D721Med (cell line): ENCODE measurements at regions not wholly inside any gene's neighbourhood (a gene's known extent, or its start where the extent isn't known, plus 50 kb on each side); places are given as distances from the start of the nearest gene placed in this dataset.

Source experiments
- DNase-seq: peaks from one replicate; pipeline ENCODE4 v3.0.0; 2011; ENCODE audit warnings: low spot score; ENCODE audit not compliant: insufficient read length
- FAIRE-seq: peaks from 2 replicates; lab custom pipeline; 2011; peaks lifted over from hg19 to GRCh38; lab: Jason Lieb, UNC
- TF ChIP-seq, protein P1 (sequence below): IDR thresholded peaks from 2 replicates; pipeline ENCODE4 v1.5.1; 2012; ENCODE audit warnings: mild to moderate bottlenecking, control low read depth; ENCODE audit not compliant: insufficient read depth; ENCODE audit errors: missing control alignments

- no peak for FAIRE-seq
Observed at GRCh38 chr7:33748793-33749192, 156.5 kb upstream of the BMPER start.

GRCh38 chr7:33750177-33750576 lies 155.2 kb upstream of the BMPER start:
- DNase-seq (no peak), FAIRE-seq (no peak)
- TF ChIP-seq, protein P1, sequence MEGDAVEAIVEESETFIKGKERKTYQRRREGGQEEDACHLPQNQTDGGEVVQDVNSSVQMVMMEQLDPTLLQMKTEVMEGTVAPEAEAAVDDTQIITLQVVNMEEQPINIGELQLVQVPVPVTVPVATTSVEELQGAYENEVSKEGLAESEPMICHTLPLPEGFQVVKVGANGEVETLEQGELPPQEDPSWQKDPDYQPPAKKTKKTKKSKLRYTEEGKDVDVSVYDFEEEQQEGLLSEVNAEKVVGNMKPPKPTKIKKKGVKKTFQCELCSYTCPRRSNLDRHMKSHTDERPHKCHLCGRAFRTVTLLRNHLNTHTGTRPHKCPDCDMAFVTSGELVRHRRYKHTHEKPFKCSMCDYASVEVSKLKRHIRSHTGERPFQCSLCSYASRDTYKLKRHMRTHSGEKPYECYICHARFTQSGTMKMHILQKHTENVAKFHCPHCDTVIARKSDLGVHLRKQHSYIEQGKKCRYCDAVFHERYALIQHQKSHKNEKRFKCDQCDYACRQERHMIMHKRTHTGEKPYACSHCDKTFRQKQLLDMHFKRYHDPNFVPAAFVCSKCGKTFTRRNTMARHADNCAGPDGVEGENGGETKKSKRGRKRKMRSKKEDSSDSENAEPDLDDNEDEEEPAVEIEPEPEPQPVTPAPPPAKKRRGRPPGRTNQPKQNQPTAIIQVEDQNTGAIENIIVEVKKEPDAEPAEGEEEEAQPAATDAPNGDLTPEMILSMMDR = no peak

More at GRCh38 chr7:33748793-33749192, 156.5 kb upstream of the BMPER start:
- TF ChIP-seq, protein P1 = no peak
- no peak for DNase-seq

DNA sequence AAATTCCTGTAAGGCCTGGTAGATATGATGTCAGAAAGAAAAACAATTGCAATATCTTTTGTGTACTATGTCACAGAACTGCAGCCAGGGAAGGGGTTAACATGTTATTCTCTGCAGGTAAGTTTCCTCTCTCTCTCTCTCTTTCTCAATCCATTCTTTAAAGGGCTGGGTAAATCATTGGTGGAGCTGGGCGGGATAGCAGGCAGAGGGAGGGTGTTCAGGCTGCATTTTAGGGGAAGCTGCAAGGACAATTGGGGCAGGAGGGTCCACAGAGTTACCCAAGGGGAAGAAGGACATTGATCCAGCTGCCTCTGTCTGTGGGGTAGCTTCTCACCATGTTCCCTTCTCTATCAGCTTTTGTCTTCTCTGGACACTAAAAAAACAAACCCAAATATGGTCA lies 153.9 kb upstream of the BMPER start:
- DNase-seq = no peak
- no peak for FAIRE-seq
- TF ChIP-seq, protein P1 = no peak

- DNase-seq (no peak), FAIRE-seq (no peak)
- TF ChIP-seq, protein P1 = no peak
Observed at GRCh38 chr7:33753881-33754525, 151.3 kb upstream of the BMPER start.

DNA sequence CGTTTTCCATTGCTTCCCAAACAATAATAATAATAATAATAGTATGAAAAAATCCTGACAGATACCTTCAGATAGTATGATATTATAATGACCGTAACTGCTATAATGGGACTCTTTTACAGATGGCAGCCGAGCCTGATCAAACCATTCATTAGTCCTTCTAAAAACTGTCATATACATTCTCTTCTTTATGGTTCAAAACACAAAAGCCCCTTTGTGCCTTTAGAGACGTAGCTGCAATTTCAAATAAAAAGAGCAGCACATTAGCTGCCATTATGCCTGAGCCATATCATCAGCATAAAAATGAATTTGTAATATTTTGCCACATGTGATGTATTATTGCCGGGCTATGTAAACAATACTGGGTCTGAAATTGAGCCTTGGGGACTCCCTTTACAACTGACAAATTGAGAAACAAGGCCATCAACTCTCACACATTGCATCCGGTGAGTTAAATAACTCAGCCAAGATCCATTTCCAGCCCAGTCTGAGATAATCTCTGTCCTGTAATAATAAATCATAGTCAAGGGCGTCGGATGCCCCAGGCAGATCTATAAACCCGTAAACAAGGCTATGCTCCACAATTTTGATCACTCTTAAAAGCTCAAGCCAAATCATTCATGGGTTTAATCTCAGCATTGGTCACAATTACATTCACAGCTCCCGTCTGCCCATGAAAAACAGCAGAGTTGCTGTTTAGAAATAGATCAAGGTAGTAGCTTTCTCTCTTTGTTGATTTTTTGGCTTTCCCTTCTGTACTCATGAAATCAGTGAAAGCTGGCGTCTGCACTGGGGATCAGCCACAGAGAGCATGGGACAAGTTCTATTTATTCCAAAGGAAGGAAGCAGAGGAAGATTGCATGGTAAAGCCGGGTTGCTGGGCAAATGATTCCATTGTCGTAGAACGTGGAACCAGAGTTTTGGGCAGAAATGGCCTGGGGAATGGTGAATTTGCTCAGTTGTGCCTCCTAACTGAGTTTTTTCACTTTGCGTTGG lies 150.1 kb upstream of the BMPER start:
- FAIRE-seq = no peak
- TF ChIP-seq, protein P1 = no peak
- no peak for DNase-seq

GRCh38 chr7:33757050-33757449 lies 148.3 kb upstream of the BMPER start:
- TF ChIP-seq, protein P1 = no peak
- no peak for DNase-seq
- FAIRE-seq = no peak
